Mammary epithelial cell (primary cell): ENCODE measurements at regions not wholly inside any gene's neighbourhood (a gene's known extent, or its start where the extent isn't known, plus 50 kb on each side); places are given as distances from the start of the nearest gene placed in this dataset.

ENCODE experiments used
- EZH2 ChIP-seq: IDR thresholded peaks from 2 replicates; pipeline ENCODE4 v1.6.1; 2012; ENCODE audit warnings: low read length, inconsistent platforms, borderline replicate concordance
- TF ChIP-seq, protein P1 (sequence below), 2 donors: IDR thresholded peaks in 1 of 2; conservative IDR thresholded peaks in 1 of 2; 2 replicates each; pipeline ENCODE4 v1.5.1; 2011 to 2012; ENCODE audit warnings: inconsistent platforms in 2 of 2, low read length in 2 of 2, mild to moderate bottlenecking in 2 of 2, control low read depth in 1 of 2, low read depth in 1 of 2; ENCODE audit not compliant: insufficient read depth in 1 of 2; ENCODE audit errors: extremely low read depth in 1 of 2

DNA sequence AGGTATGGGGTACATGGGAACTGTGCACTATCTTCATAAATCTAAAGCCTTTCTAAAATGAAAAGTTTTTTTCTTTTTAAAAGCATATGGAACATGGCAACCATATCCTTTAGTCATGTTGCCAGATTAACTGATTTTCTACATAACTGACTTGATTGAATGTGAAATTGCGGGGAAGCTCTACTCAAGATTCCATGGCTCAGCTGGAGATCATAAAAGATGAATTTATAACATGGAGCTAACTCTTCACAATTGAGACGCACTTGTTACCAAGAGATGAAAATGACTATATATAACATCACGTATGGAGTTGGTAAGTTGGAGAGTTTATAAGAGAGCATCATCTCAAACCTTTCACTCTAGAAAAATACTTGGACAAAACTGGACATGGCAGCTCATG is 190.2 kb upstream of the MYO3A start:
- TF ChIP-seq, protein P1, sequence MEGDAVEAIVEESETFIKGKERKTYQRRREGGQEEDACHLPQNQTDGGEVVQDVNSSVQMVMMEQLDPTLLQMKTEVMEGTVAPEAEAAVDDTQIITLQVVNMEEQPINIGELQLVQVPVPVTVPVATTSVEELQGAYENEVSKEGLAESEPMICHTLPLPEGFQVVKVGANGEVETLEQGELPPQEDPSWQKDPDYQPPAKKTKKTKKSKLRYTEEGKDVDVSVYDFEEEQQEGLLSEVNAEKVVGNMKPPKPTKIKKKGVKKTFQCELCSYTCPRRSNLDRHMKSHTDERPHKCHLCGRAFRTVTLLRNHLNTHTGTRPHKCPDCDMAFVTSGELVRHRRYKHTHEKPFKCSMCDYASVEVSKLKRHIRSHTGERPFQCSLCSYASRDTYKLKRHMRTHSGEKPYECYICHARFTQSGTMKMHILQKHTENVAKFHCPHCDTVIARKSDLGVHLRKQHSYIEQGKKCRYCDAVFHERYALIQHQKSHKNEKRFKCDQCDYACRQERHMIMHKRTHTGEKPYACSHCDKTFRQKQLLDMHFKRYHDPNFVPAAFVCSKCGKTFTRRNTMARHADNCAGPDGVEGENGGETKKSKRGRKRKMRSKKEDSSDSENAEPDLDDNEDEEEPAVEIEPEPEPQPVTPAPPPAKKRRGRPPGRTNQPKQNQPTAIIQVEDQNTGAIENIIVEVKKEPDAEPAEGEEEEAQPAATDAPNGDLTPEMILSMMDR (conservative IDR thresholded peaks at IDR 0.05 in 1 of 2, IDR thresholded peaks at IDR 0.05 in 1 of 2; ENCODE audit: extremely low read depth in 1 of 2, insufficient read depth in 1 of 2, low read depth in 1 of 2, low read length in 2 of 2): no peak
- TF ChIP-seq EZH2: no peak
